IMR-90 (cell line): ENCODE measurements at regions not wholly inside any gene's neighbourhood (a gene's known extent, or its start where the extent isn't known, plus 50 kb on each side); places are given as distances from the start of the nearest gene placed in this dataset.

Experiments
- BHLHE40 ChIP-seq: fragments of 150-350 bp; IDR thresholded peaks from 2 replicates; pipeline ENCODE4 v1.6.1; 2016; ENCODE audit warnings: mild to moderate bottlenecking, low read depth, low read length
- CEBPB ChIP-seq: IDR thresholded peaks from 2 replicates; pipeline ENCODE4 v1.6.1; 2012; ENCODE audit warnings: low read depth, low read length, improper control_type of control experiment
- CHD1 ChIP-seq: IDR thresholded peaks from 2 replicates; pipeline ENCODE4 v1.6.1; 2012; ENCODE audit warnings: low read depth, low read length, improper control_type of control experiment
- FOS ChIP-seq: fragments of 150-350 bp; IDR thresholded peaks from 2 replicates; pipeline ENCODE4 v1.6.1; 2016; ENCODE audit warnings: low read depth, low read length
- MAZ ChIP-seq: IDR thresholded peaks from 2 replicates; pipeline ENCODE4 v1.6.1; 2012; ENCODE audit warnings: low read depth, mild to moderate bottlenecking, low read length, improper control_type of control experiment, moderate library complexity, borderline replicate concordance
- MXI1 ChIP-seq: IDR thresholded peaks from 2 replicates; pipeline ENCODE4 v1.6.1; 2012; ENCODE audit warnings: low read depth, mild to moderate bottlenecking, low read length, moderate library complexity, borderline replicate concordance
- NFE2L2 ChIP-seq: fragments of 150-350 bp; IDR thresholded peaks from 2 replicates; pipeline ENCODE4 v1.6.1; 2016; ENCODE audit warnings: low read depth, mild to moderate bottlenecking, low read length
- POLR2A ChIP-seq: IDR thresholded peaks from 2 replicates; pipeline ENCODE4 v1.6.1; 2012; ENCODE audit warnings: mild to moderate bottlenecking, low read depth, low read length
- RAD21 ChIP-seq: IDR thresholded peaks from 2 replicates; pipeline ENCODE4 v1.6.1; 2012; ENCODE audit warnings: low read length, improper control_type of control experiment
- RFX5 ChIP-seq: IDR thresholded peaks from 2 replicates; pipeline ENCODE4 v1.8.0; 2012; ENCODE audit warnings: low read depth, mild to moderate bottlenecking, low read length, moderate library complexity
- SMC3 ChIP-seq: fragments of 150-350 bp; IDR thresholded peaks from 2 replicates; pipeline ENCODE4 v1.6.1; 2016; ENCODE audit warnings: low read depth, mild to moderate bottlenecking, antibody characterized with exemption, low read length, moderate library complexity
- TF ChIP-seq, protein P1 (sequence below): conservative IDR thresholded peaks from 2 replicates; pipeline ENCODE4 v1.5.1; 2012; ENCODE audit warnings: mild to moderate bottlenecking, low read depth, low read length, improper control_type of control experiment
- TF ChIP-seq, protein P2 (sequence below): fragments of 150-350 bp; IDR thresholded peaks from 2 replicates; pipeline ENCODE4 v1.6.1; 2017; ENCODE audit warnings: mild to moderate bottlenecking, antibody characterized with exemption, low read length, low read depth

DNA sequence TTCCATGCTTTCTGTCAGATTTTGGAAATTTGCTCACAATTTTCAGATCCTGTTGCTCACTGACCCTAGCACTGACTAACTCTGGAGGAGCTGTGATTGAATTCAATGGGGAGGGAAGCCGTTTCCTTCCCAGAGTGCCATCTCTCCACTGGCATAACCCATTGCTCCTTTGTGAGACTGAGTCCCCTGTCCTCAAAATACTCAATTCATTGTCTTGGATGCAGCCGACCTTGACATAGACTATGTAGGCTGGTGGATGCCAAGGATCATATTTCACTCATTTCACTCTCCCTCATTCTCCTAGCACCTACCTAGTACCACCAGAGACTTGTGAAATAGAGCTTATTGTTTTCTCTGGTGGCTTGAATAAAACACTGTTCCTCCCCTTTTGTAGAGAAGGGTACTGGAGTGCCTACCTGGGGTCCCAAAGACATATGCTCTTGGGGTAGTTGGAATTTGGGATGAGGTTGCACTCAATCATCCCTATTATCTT lies 511.3 kb upstream of the ZMIZ1 start:
- TF ChIP-seq, protein P1, sequence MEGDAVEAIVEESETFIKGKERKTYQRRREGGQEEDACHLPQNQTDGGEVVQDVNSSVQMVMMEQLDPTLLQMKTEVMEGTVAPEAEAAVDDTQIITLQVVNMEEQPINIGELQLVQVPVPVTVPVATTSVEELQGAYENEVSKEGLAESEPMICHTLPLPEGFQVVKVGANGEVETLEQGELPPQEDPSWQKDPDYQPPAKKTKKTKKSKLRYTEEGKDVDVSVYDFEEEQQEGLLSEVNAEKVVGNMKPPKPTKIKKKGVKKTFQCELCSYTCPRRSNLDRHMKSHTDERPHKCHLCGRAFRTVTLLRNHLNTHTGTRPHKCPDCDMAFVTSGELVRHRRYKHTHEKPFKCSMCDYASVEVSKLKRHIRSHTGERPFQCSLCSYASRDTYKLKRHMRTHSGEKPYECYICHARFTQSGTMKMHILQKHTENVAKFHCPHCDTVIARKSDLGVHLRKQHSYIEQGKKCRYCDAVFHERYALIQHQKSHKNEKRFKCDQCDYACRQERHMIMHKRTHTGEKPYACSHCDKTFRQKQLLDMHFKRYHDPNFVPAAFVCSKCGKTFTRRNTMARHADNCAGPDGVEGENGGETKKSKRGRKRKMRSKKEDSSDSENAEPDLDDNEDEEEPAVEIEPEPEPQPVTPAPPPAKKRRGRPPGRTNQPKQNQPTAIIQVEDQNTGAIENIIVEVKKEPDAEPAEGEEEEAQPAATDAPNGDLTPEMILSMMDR, result no peak
- no peak for TF ChIP-seq MXI1
- TF ChIP-seq, protein P2, sequence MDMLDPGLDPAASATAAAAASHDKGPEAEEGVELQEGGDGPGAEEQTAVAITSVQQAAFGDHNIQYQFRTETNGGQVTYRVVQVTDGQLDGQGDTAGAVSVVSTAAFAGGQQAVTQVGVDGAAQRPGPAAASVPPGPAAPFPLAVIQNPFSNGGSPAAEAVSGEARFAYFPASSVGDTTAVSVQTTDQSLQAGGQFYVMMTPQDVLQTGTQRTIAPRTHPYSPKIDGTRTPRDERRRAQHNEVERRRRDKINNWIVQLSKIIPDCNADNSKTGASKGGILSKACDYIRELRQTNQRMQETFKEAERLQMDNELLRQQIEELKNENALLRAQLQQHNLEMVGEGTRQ, result no peak
- TF ChIP-seq POLR2A, result no peak
- no peak for TF ChIP-seq CEBPB
- no peak for TF ChIP-seq MAZ
- no peak for TF ChIP-seq CHD1
- no peak for TF ChIP-seq FOS
- no peak for TF ChIP-seq SMC3
- no peak for TF ChIP-seq BHLHE40
- TF ChIP-seq RFX5, result no peak
- TF ChIP-seq RAD21, result no peak
- no peak for TF ChIP-seq NFE2L2
